HG03432 (cell line): ENCODE measurements at regions not wholly inside any gene's neighbourhood (a gene's known extent, or its start where the extent isn't known, plus 50 kb on each side); places are given as distances from the start of the nearest gene placed in this dataset.
A peak's percentile ranks its signal among the peaks of the same experiment; 100 is the strongest.
"Not testable (repeated sequence)": the region's sequence is repeated elsewhere in the genome, so short reads cannot be mapped to it uniquely, and the experiment has no call there.

ENCODE experiments used
- ATAC-seq: cut with Tn5 transposase; IDR thresholded peaks from one replicate; pipeline ENCODE4 v1.9.1; 2021; ENCODE audit warnings: mild to moderate bottlenecking, moderate library complexity; ENCODE audit not compliant: unreplicated experiment

- no peak for ATAC-seq
Observed at GRCh38 chr1:212495766-212496494, 63.2 kb downstream of the NENF start.

GRCh38 chr1:212496682-212497081 is 64.0 kb downstream of the NENF start:
- no peak for ATAC-seq

- no peak for ATAC-seq
Observed at GRCh38 chr1:212497553-212497952, 64.8 kb downstream of the NENF start.

- ATAC-seq, result no peak
Observed at GRCh38 chr1:212498283-212499040, 65.7 kb downstream of the NENF start.

- no peak for ATAC-seq
Observed at GRCh38 chr1:212500351-212500750, 67.6 kb downstream of the NENF start.

GRCh38 chr1:212500983-212501382 is 68.3 kb downstream of the NENF start:
- ATAC-seq, result no peak

- no peak for ATAC-seq
Observed at GRCh38 chr1:212503714-212504113, 71.0 kb downstream of the NENF start.

GRCh38 chr1:212504171-212504803 is 71.6 kb downstream of the NENF start:
- ATAC-seq, result peak; percentile 63

GRCh38 chr1:212506666-212507065 is 73.9 kb downstream of the NENF start:
- no peak for ATAC-seq

GRCh38 chr1:212507369-212507768 is 74.6 kb downstream of the NENF start:
- ATAC-seq, result no peak

- no peak for ATAC-seq
Observed at GRCh38 chr1:212512816-212513559, 80.3 kb downstream of the NENF start.

- ATAC-seq, result no peak
Observed at GRCh38 chr1:212513586-212513985, 80.9 kb downstream of the NENF start.

GRCh38 chr1:212514056-212514614 is 81.4 kb downstream of the NENF start:
- ATAC-seq, result no peak

- no peak for ATAC-seq
Observed at GRCh38 chr1:212514782-212515181, 82.1 kb downstream of the NENF start.

- ATAC-seq, result no peak
Observed at GRCh38 chr1:212515329-212515760, 82.6 kb downstream of the NENF start.

- ATAC-seq, result not testable (repeated sequence)
Observed at GRCh38 chr1:212516012-212516411, 83.3 kb downstream of the NENF start.

- no peak for ATAC-seq
Observed at GRCh38 chr1:212518188-212519054, 85.7 kb downstream of the NENF start.

GRCh38 chr1:212519131-212519530 is 86.4 kb downstream of the NENF start:
- no peak for ATAC-seq

- no peak for ATAC-seq
Observed at GRCh38 chr1:212520299-212520698, 87.6 kb downstream of the NENF start.

- no peak for ATAC-seq
Observed at GRCh38 chr1:212520746-212521145, 87.8 kb upstream of the ATF3 start.
